Nephron (organoid): ENCODE measurements at regions not wholly inside any gene's neighbourhood (a gene's known extent, or its start where the extent isn't known, plus 50 kb on each side); places are given as distances from the start of the nearest gene placed in this dataset.
"Not testable (repeated sequence)": the region's sequence is repeated elsewhere in the genome, so short reads cannot be mapped to it uniquely, and the experiment has no call there.

Source experiments
- H3K27ac Mint-ChIP-seq, 3 experiments: 2 replicates each; pipeline ENCODE4 v1.8.0; 2020; ENCODE audit warnings: mixed read lengths in 3 of 3, mild to moderate bottlenecking in 2 of 3, moderate library complexity in 1 of 3
- H3K27me3 Mint-ChIP-seq: 2 replicates; pipeline ENCODE4 v1.8.0; 2021; ENCODE audit warnings: low read depth, mild to moderate bottlenecking, moderate library complexity, mixed read lengths
- H3K36me3 Mint-ChIP-seq: 2 replicates; pipeline ENCODE4 v1.8.0; 2020; ENCODE audit warnings: low read depth, mixed read lengths
- H3K4me1 Mint-ChIP-seq: 2 replicates; pipeline ENCODE4 v1.8.0; 2020; ENCODE audit warnings: mixed read lengths
- H3K4me3 Mint-ChIP-seq, 3 experiments: 2 replicates each; pipeline ENCODE4 v1.8.0; 2020; ENCODE audit warnings: mild to moderate bottlenecking in 3 of 3, mixed read lengths in 3 of 3, moderate library complexity in 2 of 3
- H3K9me3 Mint-ChIP-seq: 2 replicates; pipeline ENCODE4 v1.8.0; 2020; ENCODE audit warnings: mixed read lengths
- CTCF ChIP-seq, 3 experiments: fragments of 200-600 bp; sonication (generic); IDR thresholded peaks; one replicate each; pipeline ENCODE4 v1.5.0; 2021; ENCODE audit warnings: antibody characterized with exemption in 3 of 3; ENCODE audit not compliant: unreplicated experiment in 3 of 3

- no peak for TF ChIP-seq CTCF (IDR thresholded peaks at IDR 0.05; ENCODE audit: unreplicated experiment in 3 of 3)
Observed at GRCh38 chr15:22257047-22258008, 177.0 kb downstream of the OR4M2 start.

DNA sequence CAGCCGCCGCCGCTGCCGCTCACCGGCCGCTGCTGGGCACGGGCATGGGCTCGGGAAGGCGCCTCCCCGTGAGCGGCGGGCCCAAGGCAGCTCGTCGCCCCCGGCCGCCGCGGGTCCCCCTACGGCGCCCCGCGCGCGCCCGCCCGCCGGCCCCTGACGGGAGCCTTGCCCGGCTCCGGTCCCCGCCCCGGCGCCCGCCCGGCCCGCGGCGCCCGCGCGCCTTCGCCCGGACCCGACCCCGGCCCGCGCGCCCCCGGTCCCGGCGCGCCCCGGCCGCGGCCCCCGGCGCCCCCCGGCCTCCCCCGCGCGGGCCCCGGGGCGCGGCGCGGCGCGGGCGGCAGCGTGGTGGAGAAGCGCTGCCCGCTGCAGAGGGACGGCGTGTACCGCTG, 177.7 kb downstream of the OR4M2 start:
- H3K4me1 Mint-ChIP-seq = no peaks in the 10 kb centered on the region
- no peak for TF ChIP-seq CTCF (IDR thresholded peaks at IDR 0.05; ENCODE audit: unreplicated experiment in 3 of 3)
- peaks cover 66% of the 10 kb centered on the region for H3K9me3 Mint-ChIP-seq
- H3K4me3 Mint-ChIP-seq = no peak overlapping the region
- H3K27me3 Mint-ChIP-seq = no peaks in the 10 kb centered on the region
- H3K36me3 Mint-ChIP-seq = peaks cover 14% of the 10 kb centered on the region
- no peak overlapping the region for H3K27ac Mint-ChIP-seq

More at GRCh38 chr15:22257047-22258008, 177.0 kb downstream of the OR4M2 start:
- Mint-ChIP-seq H3K9me3 (peaks cover 68% of the 10 kb centered on the region), H3K27me3 (no peaks in the 10 kb centered on the region), H3K27ac (no peak overlapping the region), H3K4me3 (no peak overlapping the region), H3K4me1 (no peaks in the 10 kb centered on the region), H3K36me3 (peaks cover 14% of the 10 kb centered on the region)

- Mint-ChIP-seq H3K36me3 (peaks cover 14% of the 10 kb centered on the region), H3K27ac (no peak overlapping the region), H3K9me3 (peaks cover 62% of the 10 kb centered on the region), H3K27me3 (no peaks in the 10 kb centered on the region), H3K4me3 (no peak overlapping the region), H3K4me1 (no peaks in the 10 kb centered on the region)
- no peak for TF ChIP-seq CTCF (IDR thresholded peaks at IDR 0.05; ENCODE audit: unreplicated experiment in 3 of 3)
Observed at GRCh38 chr15:22258398-22259150, 178.2 kb downstream of the OR4M2 start.

GRCh38 chr15:22259151-22259750, 178.9 kb downstream of the OR4M2 start:
- H3K4me1 Mint-ChIP-seq, H3K27ac Mint-ChIP-seq, H3K27me3 Mint-ChIP-seq, H3K4me3 Mint-ChIP-seq: not testable (repeated sequence)
- Mint-ChIP-seq H3K9me3 (peaks cover 55% of the 10 kb centered on the region), H3K36me3 (peaks cover 14% of the 10 kb centered on the region)

DNA sequence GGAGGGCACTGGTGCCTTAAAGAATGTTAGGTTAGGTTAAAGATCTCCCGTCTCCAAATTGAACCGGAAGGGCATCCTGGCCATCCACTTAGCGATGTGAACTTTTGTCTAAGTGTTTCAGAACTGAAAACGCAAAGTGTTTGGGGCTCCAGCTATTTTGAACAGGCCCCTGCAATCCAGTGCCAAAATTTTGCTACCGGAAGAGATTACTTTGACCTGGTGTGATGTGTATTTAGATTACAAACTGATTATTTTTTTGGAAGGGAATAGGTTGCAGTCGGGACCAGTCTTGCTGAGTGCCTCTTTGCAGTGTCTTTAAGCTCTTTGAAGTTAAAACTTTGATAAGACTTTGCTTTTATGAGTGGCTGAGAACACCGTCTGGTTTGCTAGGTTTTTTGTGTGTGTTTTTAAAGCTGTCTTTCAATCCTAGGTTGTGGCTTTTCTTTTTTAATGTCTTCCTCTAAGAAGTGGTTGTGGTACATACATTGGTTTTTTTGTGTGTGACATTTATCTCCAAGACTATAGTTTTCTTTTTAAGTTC, 179.6 kb downstream of the OR4M2 start:
- Mint-ChIP-seq H3K4me3 (no peak overlapping the region), H3K9me3 (peaks cover 52% of the 10 kb centered on the region), H3K27me3 (no peaks in the 10 kb centered on the region), H3K4me1 (no peaks in the 10 kb centered on the region), H3K27ac (no peak overlapping the region), H3K36me3 (peaks cover 13% of the 10 kb centered on the region)
- no peak for TF ChIP-seq CTCF (IDR thresholded peaks at IDR 0.05; ENCODE audit: unreplicated experiment in 3 of 3)

DNA sequence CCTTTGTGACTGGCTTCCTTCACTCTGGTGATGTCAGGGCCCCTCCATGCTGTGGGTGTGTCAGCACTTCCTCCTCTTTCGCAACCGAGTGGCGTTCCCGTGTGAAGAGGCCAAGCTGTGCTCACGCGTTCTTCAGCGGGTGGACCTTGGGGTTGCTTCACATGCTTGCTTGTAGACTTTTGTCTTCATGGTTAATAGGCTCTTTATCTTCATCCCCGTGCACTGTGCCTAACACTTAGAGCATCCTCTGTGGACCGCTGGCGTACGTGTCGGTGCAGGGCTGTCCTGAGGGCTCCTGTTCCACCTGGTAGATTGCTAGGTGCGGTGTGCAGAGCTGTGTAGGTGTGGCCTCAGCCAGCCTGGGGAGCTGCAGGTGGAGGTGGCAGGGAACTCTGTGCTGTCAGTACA, 182.3 kb downstream of the OR4M2 start:
- Mint-ChIP-seq H3K27ac (no peak overlapping the region), H3K4me1 (no peaks in the 10 kb centered on the region), H3K9me3 (peaks cover 28% of the 10 kb centered on the region), H3K36me3 (peaks cover 10% of the 10 kb centered on the region), H3K27me3 (no peaks in the 10 kb centered on the region), H3K4me3 (no peak overlapping the region)
- TF ChIP-seq CTCF (IDR thresholded peaks at IDR 0.05; ENCODE audit: unreplicated experiment in 3 of 3) = no peak
